ENCODE measurements at regions not wholly inside any gene's neighbourhood (a gene's known extent, or its start where the extent isn't known, plus 50 kb on each side); places are given as distances from the start of the nearest gene placed in this dataset.

GRCh38 chr2:12852135-12852534, 135.4 kb downstream of the TRIB2 start:
- WGBS (ENCODE audit: insufficient coverage), result 40% methylated on average over 1 of the region's 9 CpGs
- intact Hi-C loops (cut with micrococcal nuclease), result no loop called here
- peaks cover 3% of the 10 kb centered on the region for H3K4me1 Mint-ChIP-seq
- Histone ChIP-seq H3K36me3 (replicated peaks in 1 of 2; ENCODE audit: control extremely low read depth in 1 of 2, control insufficient read depth in 1 of 2, extremely low read depth in 1 of 2, insufficient read depth in 2 of 2, low read length in 1 of 2) (no peaks in the 10 kb centered on the region), H3K9me3 (ENCODE audit: control extremely low read depth in 1 of 3, control insufficient read depth in 2 of 3, insufficient read depth in 1 of 3, low read length in 2 of 3) (peaks cover 0 to 5% (median 0%) of the 10 kb centered on the region in 3 donors), H3K9ac (ENCODE audit: low read length) (no peak overlapping the region), H3K4me1 (ENCODE audit: control insufficient read depth in 2 of 2, insufficient read depth in 2 of 2, low read length in 2 of 2) (peaks cover 12 to 15% of the 10 kb centered on the region in 2 donors), H3K4me2 (replicated peaks; ENCODE audit: low read depth, low read length, poor library complexity, severe bottlenecking) (no peak overlapping the region), H2AFZ (ENCODE audit: insufficient read depth, low read depth, low read length, poor library complexity, severe bottlenecking) (no peak overlapping the region), H4K20me1 (ENCODE audit: control insufficient read depth, insufficient read depth, low read length, poor library complexity, severe bottlenecking) (no peaks in the 10 kb centered on the region), H3K27me3 (replicated peaks in 1 of 4; ENCODE audit: control extremely low read depth in 1 of 4, control insufficient read depth in 3 of 4, insufficient read depth in 4 of 4, low read length in 3 of 4) (peaks cover 0 to 6% (median 0%) of the 10 kb centered on the region in 4 experiments), H3K4me3 (ENCODE audit: control extremely low read depth in 1 of 5, extremely low read depth in 1 of 5, insufficient read depth in 1 of 5, low read depth in 2 of 5, low read length in 4 of 5) (no peak overlapping the region), H3K79me2 (ENCODE audit: control insufficient read depth, insufficient read depth, low read length) (no peaks in the 10 kb centered on the region), H3K27ac (ENCODE audit: low read length in 2 of 2) (no peak overlapping the region)
- no peaks in the 10 kb centered on the region for H3K9me3 Mint-ChIP-seq (ENCODE audit: insufficient read depth)
- CTCF ChIA-PET, result no interaction called here
- ATAC-seq (ENCODE audit: low read depth) (no peak), DNase-seq (no peak)
- H3K4me3 Mint-ChIP-seq, result no peak overlapping the region
- TF ChIP-seq CTCF (IDR thresholded peaks at IDR 0.05) (no peak), EZH2 (IDR thresholded peaks at IDR 0.05; ENCODE audit: borderline replicate concordance, insufficient read depth, low read depth, low read length, poor library complexity, severe bottlenecking) (no peak)
- no peak overlapping the region for H3K27ac Mint-ChIP-seq
- POLR2A ChIA-PET, result no interaction called here
- H3K27me3 Mint-ChIP-seq, result peaks cover 19% of the 10 kb centered on the region

GRCh38 chr2:12854001-12854530, 137.3 kb downstream of the TRIB2 start:
- no peak overlapping the region for H3K27ac Mint-ChIP-seq
- ATAC-seq (ENCODE audit: low read depth) (no peak), DNase-seq (no peak)
- 83% methylated on average over 28 of the region's 28 CpGs for WGBS (ENCODE audit: insufficient coverage)
- H3K4me1 Mint-ChIP-seq, result peaks cover 3% of the 10 kb centered on the region
- CTCF ChIA-PET, result no interaction called here
- TF ChIP-seq CTCF (IDR thresholded peaks at IDR 0.05), result no peak
- TF ChIP-seq EZH2 (IDR thresholded peaks at IDR 0.05; ENCODE audit: borderline replicate concordance, insufficient read depth, low read depth, low read length, poor library complexity, severe bottlenecking), result no peak
- H3K4me3 ChIP-seq (ENCODE audit: control extremely low read depth in 1 of 5, extremely low read depth in 1 of 5, insufficient read depth in 1 of 5, low read depth in 2 of 5, low read length in 4 of 5), result no peak overlapping the region
- H3K79me2 ChIP-seq (ENCODE audit: control insufficient read depth, insufficient read depth, low read length), result no peaks in the 10 kb centered on the region
- peaks cover 12 to 16% of the 10 kb centered on the region in 2 donors for H3K4me1 ChIP-seq (ENCODE audit: control insufficient read depth in 2 of 2, insufficient read depth in 2 of 2, low read length in 2 of 2)
- peaks cover 0 to 6% (median 0%) of the 10 kb centered on the region in 4 experiments for H3K27me3 ChIP-seq (replicated peaks in 1 of 4; ENCODE audit: control extremely low read depth in 1 of 4, control insufficient read depth in 3 of 4, insufficient read depth in 4 of 4, low read length in 3 of 4)
- H3K9me3 Mint-ChIP-seq (ENCODE audit: insufficient read depth), result no peaks in the 10 kb centered on the region
- H3K9ac ChIP-seq (ENCODE audit: low read length), result no peak overlapping the region
- intact Hi-C loops (cut with micrococcal nuclease), result no loop called here
- H3K4me3 Mint-ChIP-seq, result no peak overlapping the region
- no peaks in the 10 kb centered on the region for H3K36me3 ChIP-seq (replicated peaks in 1 of 2; ENCODE audit: control extremely low read depth in 1 of 2, control insufficient read depth in 1 of 2, extremely low read depth in 1 of 2, insufficient read depth in 2 of 2, low read length in 1 of 2)
- peaks cover 13% of the 10 kb centered on the region for H3K27me3 Mint-ChIP-seq
- peaks cover 0 to 5% (median 0%) of the 10 kb centered on the region in 3 donors for H3K9me3 ChIP-seq (ENCODE audit: control extremely low read depth in 1 of 3, control insufficient read depth in 2 of 3, insufficient read depth in 1 of 3, low read length in 2 of 3)
- no peaks in the 10 kb centered on the region for H4K20me1 ChIP-seq (ENCODE audit: control insufficient read depth, insufficient read depth, low read length, poor library complexity, severe bottlenecking)
- no peak overlapping the region for H2AFZ ChIP-seq (ENCODE audit: insufficient read depth, low read depth, low read length, poor library complexity, severe bottlenecking)
- POLR2A ChIA-PET, result no interaction called here
- H3K27ac ChIP-seq (ENCODE audit: low read length in 2 of 2), result no peak overlapping the region
- no peak overlapping the region for H3K4me2 ChIP-seq (replicated peaks; ENCODE audit: low read depth, low read length, poor library complexity, severe bottlenecking)

Data from B cell (primary cell).